H1 (cell line): ENCODE measurements at regions not wholly inside any gene's neighbourhood (a gene's known extent, or its start where the extent isn't known, plus 50 kb on each side); places are given as distances from the start of the nearest gene placed in this dataset.

Source experiments
- CTCF ChIA-PET: fragments of 300-600 bp; sonication (Branson Sonifier 250); formaldehyde crosslinking; loops from one replicate; lab custom pipeline; 2021; ENCODE audit not compliant: partially characterized antibody; lab: Charles Lee
- POLR2A ChIA-PET: fragments of 300-600 bp; sonication (Branson Sonifier 250); formaldehyde crosslinking; loops from one replicate; lab custom pipeline; 2021; ENCODE audit warnings: inconsistent platforms; ENCODE audit not compliant: partially characterized antibody; lab: Charles Lee
- DNase-seq, 2 experiments: peaks; one replicate each; pipeline versions ENCODE4 v3.0.0 to v3.0.0-alpha.2; 2010 to 2022; ENCODE audit warnings: low spot score in 2 of 2, low read depth in 1 of 2, mixed read lengths in 1 of 2
- FAIRE-seq: peaks from 2 replicates; lab custom pipeline; 2011; peaks lifted over from hg19 to GRCh38; lab: Jason Lieb, UNC
- H2AFZ ChIP-seq: 2 replicates; pipeline ENCODE4 v1.8.1; 2012; ENCODE audit warnings: low read length, inconsistent platforms
- H2AK5ac ChIP-seq: 2 replicates; pipeline ENCODE4 v1.6.1; 2013; ENCODE audit warnings: low read depth, low read length
- H2BK120ac ChIP-seq: replicated peaks from 2 replicates; pipeline ENCODE3; 2013; ENCODE audit warnings: low read depth, low read length, inconsistent platforms
- H2BK12ac ChIP-seq: 2 replicates; pipeline ENCODE4 v1.6.1; 2013; ENCODE audit warnings: low read depth, low read length
- H2BK15ac ChIP-seq: 2 replicates; pipeline ENCODE4 v1.6.1; 2013; ENCODE audit warnings: low read length
- H2BK20ac ChIP-seq: 2 replicates; pipeline ENCODE4 v1.6.1; 2013; ENCODE audit warnings: low read length
- H2BK5ac ChIP-seq: 2 replicates; pipeline ENCODE4 v1.6.1; 2013; ENCODE audit warnings: low read depth, low read length
- H3K14ac ChIP-seq: 2 replicates; pipeline ENCODE4 v1.6.1; 2013; ENCODE audit warnings: inconsistent platforms; ENCODE audit not compliant: insufficient read length
- H3K18ac ChIP-seq: 2 replicates; pipeline ENCODE4 v1.6.1; 2013; ENCODE audit warnings: low read length; ENCODE audit errors: extremely low read depth
- H3K23ac ChIP-seq: 2 replicates; pipeline ENCODE4 v1.6.1; 2013; ENCODE audit warnings: inconsistent platforms; ENCODE audit not compliant: insufficient read length
- H3K23me2 ChIP-seq: 2 replicates; pipeline ENCODE4 v1.6.1; 2013; ENCODE audit warnings: low read depth, low read length
- H3K27ac ChIP-seq: 2 replicates; pipeline ENCODE4 v1.6.1; 2011; ENCODE audit warnings: low read depth, low read length, inconsistent platforms
- H3K27me3 ChIP-seq, 4 experiments: replicated peaks in 1 of 4; 1 replicate in 1 of 4; 2 replicates in 3 of 4; pipeline versions ENCODE4 v1.6.1 to v1.8.1; 2011 to 2013; ENCODE audit warnings: low read length in 3 of 4, mild to moderate bottlenecking in 3 of 4, inconsistent platforms in 2 of 4, mixed read lengths in 2 of 4, moderate library complexity in 1 of 4; ENCODE audit not compliant: control insufficient read depth in 3 of 4, insufficient read depth in 3 of 4; ENCODE audit errors: extremely low read depth in 1 of 4
- H3K36me3 ChIP-seq, 4 experiments: 2 replicates each; pipeline versions ENCODE4 v1.6.1 to v1.8.1; 2011 to 2013; ENCODE audit warnings: mild to moderate bottlenecking in 4 of 4, low read length in 3 of 4, moderate library complexity in 2 of 4, control low read depth in 1 of 4, inconsistent platforms in 1 of 4; ENCODE audit not compliant: insufficient read depth in 4 of 4, control insufficient read depth in 2 of 4
- H3K4ac ChIP-seq: replicated peaks from 2 replicates; pipeline ENCODE3; 2013; ENCODE audit warnings: low read length, low read depth, mixed read lengths, inconsistent platforms; ENCODE audit not compliant: insufficient read length
- H3K4me1 ChIP-seq, 4 experiments: replicated peaks in 1 of 4; 1 replicate in 1 of 4; 2 replicates in 3 of 4; pipeline versions ENCODE4 v1.6.1 to v1.8.1; 2011 to 2013; ENCODE audit warnings: low read length in 3 of 4, inconsistent platforms in 2 of 4, mixed read lengths in 1 of 4; ENCODE audit not compliant: insufficient read depth in 4 of 4, control insufficient read depth in 3 of 4
- H3K4me2 ChIP-seq, 2 experiments: 2 replicates each; pipeline versions ENCODE4 v1.6.1 to v1.8.1; 2011 to 2013; ENCODE audit warnings: low read depth in 2 of 2, low read length in 2 of 2, control low read depth in 1 of 2, inconsistent platforms in 1 of 2, mild to moderate bottlenecking in 1 of 2; ENCODE audit not compliant: insufficient read depth in 1 of 2
- H3K4me3 ChIP-seq, 4 experiments: fragments of 200-600, 300-600 bp in 1 of 4; sonication (generic), shearing (Covaris generic), sonication (Bioruptor Twin) in 1 of 4; 2 replicates each; pipeline versions ENCODE4 v1.5.1 to v1.8.1; 2011 to 2016; ENCODE audit warnings: low read length in 4 of 4, low read depth in 3 of 4, control low read depth in 2 of 4, inconsistent platforms in 2 of 4, mild to moderate bottlenecking in 2 of 4, mixed read lengths in 1 of 4, moderate library complexity in 1 of 4; ENCODE audit not compliant: insufficient read depth in 2 of 4; ENCODE audit errors: extremely low read depth in 1 of 4
- H3K56ac ChIP-seq: replicated peaks from 2 replicates; pipeline ENCODE3; 2013; ENCODE audit warnings: low read depth, mild to moderate bottlenecking, mixed read lengths, low read length, inconsistent platforms; ENCODE audit not compliant: insufficient read length
- H3K79me1 ChIP-seq: 2 replicates; pipeline ENCODE4 v1.6.1; 2013; ENCODE audit warnings: low read depth, low read length, control low read depth
- H3K79me2 ChIP-seq, 2 experiments: 2 replicates each; pipeline versions ENCODE4 v1.6.1 to v1.8.1; 2012 to 2013; ENCODE audit warnings: low read length in 2 of 2, mild to moderate bottlenecking in 2 of 2, inconsistent platforms in 1 of 2; ENCODE audit not compliant: insufficient read depth in 2 of 2, control insufficient read depth in 1 of 2
- H3K9ac ChIP-seq, 4 experiments: replicated peaks in 1 of 4; 1 replicate in 1 of 4; 2 replicates in 3 of 4; pipeline versions ENCODE4 v1.6.1 to v1.8.1; 2011 to 2013; ENCODE audit warnings: low read depth in 3 of 4, low read length in 3 of 4, control low read depth in 2 of 4, mild to moderate bottlenecking in 2 of 4, moderate library complexity in 2 of 4, inconsistent platforms in 1 of 4; ENCODE audit errors: extremely low read depth in 1 of 4
- H3K9me3 ChIP-seq, 2 experiments: 2 replicates each; pipeline versions ENCODE4 v1.6.1 to v1.8.1; 2012 to 2013; ENCODE audit warnings: mild to moderate bottlenecking in 2 of 2, moderate library complexity in 2 of 2, control low read depth in 1 of 2, inconsistent platforms in 1 of 2, low read depth in 1 of 2, low read length in 1 of 2, mixed read lengths in 1 of 2; ENCODE audit not compliant: insufficient read depth in 2 of 2
- H4K20me1 ChIP-seq, 2 experiments: replicated peaks in 1 of 2; 2 replicates each; pipeline versions ENCODE3 to v1.8.1; 2011 to 2013; ENCODE audit warnings: inconsistent platforms in 2 of 2, low read length in 2 of 2, mild to moderate bottlenecking in 1 of 2; ENCODE audit not compliant: insufficient read depth in 2 of 2, control insufficient read depth in 1 of 2
- H4K5ac ChIP-seq: 2 replicates; pipeline ENCODE4 v1.6.1; 2013; ENCODE audit warnings: low read length, low read depth, mixed read lengths, inconsistent platforms; ENCODE audit not compliant: insufficient read length
- H4K8ac ChIP-seq: 2 replicates; pipeline ENCODE4 v1.8.0; 2013; ENCODE audit warnings: mild to moderate bottlenecking, moderate library complexity, low read length, inconsistent platforms; ENCODE audit not compliant: insufficient read depth; ENCODE audit errors: extremely low read depth
- H4K91ac ChIP-seq: replicated peaks from 2 replicates; pipeline ENCODE3; 2013; ENCODE audit warnings: low read length, mixed read lengths, inconsistent platforms; ENCODE audit not compliant: insufficient read length
- ATF3 ChIP-seq: IDR thresholded peaks from 2 replicates; pipeline ENCODE4 v1.6.1; 2011; ENCODE audit warnings: low read depth, mild to moderate bottlenecking, low read length; ENCODE audit not compliant: insufficient read depth
- FOSL1 ChIP-seq: IDR thresholded peaks from 2 replicates; pipeline ENCODE4 v1.6.1; 2011; ENCODE audit warnings: mild to moderate bottlenecking, low read depth, low read length, moderate library complexity; ENCODE audit not compliant: insufficient read depth
- NRF1 ChIP-seq: IDR thresholded peaks from 2 replicates; pipeline ENCODE4 v1.6.1; 2011; ENCODE audit warnings: mild to moderate bottlenecking, low read depth, low read length, improper control_type of control experiment
- SIRT6 ChIP-seq: IDR thresholded peaks from one replicate; pipeline ENCODE4 v1.7.1; 2012; ENCODE audit warnings: low read length, inconsistent platforms
- SP1 ChIP-seq: IDR thresholded peaks from 2 replicates; pipeline ENCODE4 v1.6.1; 2011; ENCODE audit warnings: low read depth, low read length
- WGBS, 2 experiments: shearing (Covaris generic) in 1 of 2; methylation state at CpG; one replicate each; pipeline versions ENCODE4 v1.1.6 to v1.1.7; 2013 to 2015; ENCODE audit warnings: low lambda C conversion rate in 2 of 2, mixed read lengths in 2 of 2, inconsistent platforms in 1 of 2, low coverage in 1 of 2, missing lambda C conversion rate in 1 of 2; ENCODE audit not compliant: insufficient replicate concordance in 2 of 2, insufficient coverage in 1 of 2, insufficient read length in 1 of 2; ENCODE audit errors: extremely low coverage in 1 of 2, missing lambda C conversion rate in 1 of 2; 5-methylcytosine and 5-hydroxymethylcytosine counted together

DNA sequence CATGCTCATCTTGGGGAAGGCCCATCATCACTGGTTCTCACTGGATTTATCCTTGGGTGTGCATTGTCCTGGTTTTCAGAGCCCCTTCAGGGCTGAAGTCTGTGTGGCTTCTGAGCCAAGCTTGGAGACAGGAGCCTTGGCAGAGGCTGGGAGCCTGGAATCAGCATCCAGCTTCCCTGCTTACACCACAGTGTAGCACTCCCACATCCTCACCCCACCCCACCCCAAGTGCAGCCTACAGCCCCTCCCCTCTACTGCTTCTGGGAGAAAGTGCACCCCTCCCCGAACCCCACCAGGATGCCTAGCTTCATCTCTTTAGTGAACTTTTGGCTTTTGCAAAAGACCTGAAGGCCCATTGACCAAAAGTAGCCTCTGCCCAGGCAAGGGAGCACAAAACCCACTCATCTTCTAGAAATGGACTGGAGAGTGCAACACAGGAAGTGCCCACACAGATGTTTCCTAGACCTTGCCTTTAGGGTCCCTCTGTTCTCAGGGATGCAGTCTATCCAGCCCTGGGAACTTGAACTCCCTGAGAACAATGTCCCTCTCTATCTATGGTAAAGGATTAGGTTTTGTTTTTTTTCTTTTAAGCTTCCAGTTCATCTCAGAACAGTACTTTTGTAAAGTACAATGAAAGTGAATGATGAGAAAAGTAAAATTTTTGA, 189.7 kb downstream of the PALM2AKAP2 start:
- Histone ChIP-seq H3K23me2 (no peaks in the 10 kb centered on the region), H3K27me3 (no peaks in the 10 kb centered on the region), H2AFZ (0 out of 2 replicates have a peak overlapping the region, but pooled peaks have one; percentile 34), H3K4ac (no peak overlapping the region), H4K91ac (no peak overlapping the region), H3K36me3 (no peaks in the 10 kb centered on the region), H2BK20ac (0 out of 2 replicates have a peak overlapping the region, but pooled peaks have one; percentile 15), H2BK5ac (no peak overlapping the region), H3K4me2 (no peak overlapping the region), H3K56ac (no peak overlapping the region), H3K23ac (no peak overlapping the region), H4K8ac (no peak overlapping the region), H2BK15ac (no peak overlapping the region), H3K4me1 (no peaks in the 10 kb centered on the region; a peak in 1 of 7 replicates), H3K18ac (no peak overlapping the region), H3K4me3 (no peak overlapping the region), H2BK120ac (no peak overlapping the region), H3K14ac (no peak overlapping the region), H4K5ac (no peak overlapping the region), H2BK12ac (no peak overlapping the region), H3K79me2 (no peaks in the 10 kb centered on the region), H4K20me1 (no peaks in the 10 kb centered on the region), H3K79me1 (no peaks in the 10 kb centered on the region), H3K9me3 (no peaks in the 10 kb centered on the region), H2AK5ac (no peak overlapping the region), H3K9ac (no peak overlapping the region), H3K27ac (no peak overlapping the region)
- FAIRE-seq (no peak), DNase-seq (no peak)
- 82% methylated on average over 1 of the region's 1 CpG; no CpG with 5 or more reads in 1 of the 2 experiments for WGBS, 2 experiments
- CTCF ChIA-PET = interaction anchor here (0.6 to 7.5 kb wide), 15 partner anchors 11 to 1442 kb away, joined by 3 to 61 read pairs (median 4); no protein-coding TSS in a partner anchor
- POLR2A ChIA-PET = no interaction called here
- no peak for TF ChIP-seq NRF1
- no peak for TF ChIP-seq FOSL1
- no peak for TF ChIP-seq ATF3
- TF ChIP-seq SIRT6 = no peak
- TF ChIP-seq SP1 = no peak
